ENCODE measurements at regions not wholly inside any gene's neighbourhood (a gene's known extent, or its start where the extent isn't known, plus 50 kb on each side); places are given as distances from the start of the nearest gene placed in this dataset.

DNA sequence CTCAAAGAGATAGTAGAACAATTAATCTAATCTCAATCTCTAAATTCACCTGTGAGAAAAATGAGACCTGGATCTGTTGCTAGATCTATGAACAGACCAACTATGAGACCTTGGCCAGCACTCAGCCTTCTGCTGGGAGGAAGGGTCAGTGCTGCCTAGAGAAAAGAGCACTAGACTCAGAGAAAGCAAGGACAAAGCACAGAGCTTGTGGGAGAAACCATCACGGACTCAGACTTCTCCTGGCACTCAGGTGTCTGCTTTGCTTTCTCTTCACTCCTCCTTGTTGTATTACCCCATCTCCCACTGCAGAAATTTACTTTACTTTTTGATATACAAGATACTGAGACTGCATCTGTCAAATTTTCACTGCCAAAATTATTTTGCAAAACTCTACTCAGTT is 890.0 kb upstream of the NUDT12 start:
- TF ChIP-seq GATA2 (IDR thresholded peaks at IDR 0.05; ENCODE audit: low read depth, low read length) (no peak), GATA3 (IDR thresholded peaks at IDR 0.05; ENCODE audit: low read depth, low read length) (no peak)
